ENCODE measurements at regions not wholly inside any gene's neighbourhood (a gene's known extent, or its start where the extent isn't known, plus 50 kb on each side); places are given as distances from the start of the nearest gene placed in this dataset.
"Not testable (repeated sequence)": the region's sequence is repeated elsewhere in the genome, so short reads cannot be mapped to it uniquely, and the experiment has no call there.

DNA sequence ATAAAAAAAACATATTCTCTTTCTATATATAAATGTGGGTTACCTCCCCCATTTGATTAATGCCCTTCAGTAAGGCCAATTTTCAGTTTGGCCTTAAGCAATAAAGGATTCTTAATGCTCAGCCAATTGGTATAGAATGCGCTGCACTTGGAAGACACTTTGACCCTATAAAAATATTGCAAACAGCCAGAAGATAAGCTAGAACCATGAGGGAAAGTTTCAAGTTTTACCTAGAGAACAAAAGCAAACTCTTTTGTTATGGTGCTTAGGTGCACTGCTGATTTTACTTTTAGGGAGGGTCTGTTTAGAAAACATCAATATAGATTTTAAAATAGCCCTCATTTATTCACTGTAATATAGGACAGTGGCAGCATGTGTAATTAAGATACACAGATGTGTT, 251.6 kb upstream of the SLC16A7 start:
- DNase-seq = no peak

- no peak for DNase-seq
These were observed 266.4 kb upstream of the SLC16A7 start for GRCh38 chr12:59329462-59329861.

- DNase-seq = not testable (repeated sequence)
These were observed 267.3 kb upstream of the SLC16A7 start for GRCh38 chr12:59328395-59329075.

DNA sequence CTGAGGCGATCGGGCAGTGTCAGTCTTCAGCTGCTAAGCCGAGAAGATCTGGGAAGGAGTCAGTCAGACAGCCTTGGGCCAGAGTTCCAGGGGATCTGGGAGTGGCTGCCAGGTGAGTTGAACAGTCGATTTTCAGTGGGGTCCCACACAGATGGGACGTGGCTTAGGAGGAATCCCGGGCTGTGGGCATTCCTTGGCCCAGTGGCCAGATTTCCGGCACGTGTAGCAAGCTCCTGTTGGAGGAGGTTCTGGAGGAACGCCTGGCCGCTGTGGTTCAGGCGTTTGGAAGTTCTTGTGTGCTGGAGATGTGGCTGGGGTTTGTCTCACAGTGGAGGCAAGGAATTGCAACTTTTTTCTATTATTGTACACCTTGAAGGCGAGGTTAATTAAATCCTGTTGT, 269.4 kb upstream of the SLC16A7 start:
- not testable (repeated sequence) for DNase-seq

DNA sequence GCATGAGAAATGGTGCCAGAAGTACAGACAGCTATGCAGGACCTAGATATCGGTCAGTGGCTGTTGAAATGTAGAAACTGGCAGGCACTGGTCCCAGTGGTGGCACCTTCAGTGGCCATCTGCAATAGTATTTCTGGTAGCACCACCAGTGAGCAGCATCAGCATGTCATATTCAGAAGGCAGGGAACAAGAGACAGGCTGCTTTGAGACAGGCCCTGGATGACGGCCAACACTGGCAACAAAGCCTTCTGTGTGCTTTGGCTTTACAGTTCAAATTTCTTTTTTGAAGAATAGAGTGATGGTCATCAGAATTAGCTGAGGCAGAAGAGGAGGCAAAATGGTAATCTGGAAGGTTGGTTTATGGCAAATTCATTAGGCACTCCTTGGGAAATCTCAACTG, 273.4 kb upstream of the SLC16A7 start:
- no peak for DNase-seq

DNA sequence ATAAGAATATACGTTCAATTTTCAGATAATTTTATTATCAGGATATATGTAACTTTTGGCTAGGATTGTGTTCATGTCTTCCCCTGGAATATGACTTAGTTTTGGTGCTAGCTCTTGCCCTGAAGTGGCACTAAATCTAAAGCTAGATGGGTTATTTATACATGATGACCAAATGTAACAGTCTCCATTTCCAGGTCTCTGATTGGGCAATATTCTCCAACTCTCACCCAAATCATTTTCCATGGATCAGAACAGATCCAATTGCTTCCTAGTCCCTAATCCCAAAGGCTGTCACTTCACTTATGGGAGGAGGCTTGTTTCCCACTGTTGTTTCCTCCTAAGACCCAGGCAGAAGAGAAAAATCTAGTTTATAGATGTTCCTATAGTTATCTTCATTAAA, 274.6 kb upstream of the SLC16A7 start:
- DNase-seq = no peak

DNA sequence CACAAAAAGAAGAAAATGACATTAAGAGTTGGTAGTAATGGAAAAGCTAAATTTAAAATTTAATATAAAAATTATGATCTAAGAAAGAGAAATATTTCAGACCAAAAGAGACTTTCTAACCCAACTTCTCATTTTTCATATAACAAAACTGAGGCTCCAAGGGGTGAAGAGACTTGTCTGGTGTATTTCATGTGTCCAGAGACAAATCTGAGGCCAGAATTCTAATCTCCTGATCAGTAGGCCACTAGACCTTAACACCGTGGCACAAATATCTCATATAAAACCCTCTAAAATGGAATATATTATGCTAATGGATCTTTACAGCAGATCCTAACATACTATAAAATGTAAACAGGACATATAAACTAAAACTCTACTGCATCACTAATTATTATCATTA, 275.7 kb upstream of the SLC16A7 start:
- no peak for DNase-seq

- no peak for DNase-seq
These were observed 276.9 kb upstream of the SLC16A7 start for GRCh38 chr12:59318940-59319339.

DNA sequence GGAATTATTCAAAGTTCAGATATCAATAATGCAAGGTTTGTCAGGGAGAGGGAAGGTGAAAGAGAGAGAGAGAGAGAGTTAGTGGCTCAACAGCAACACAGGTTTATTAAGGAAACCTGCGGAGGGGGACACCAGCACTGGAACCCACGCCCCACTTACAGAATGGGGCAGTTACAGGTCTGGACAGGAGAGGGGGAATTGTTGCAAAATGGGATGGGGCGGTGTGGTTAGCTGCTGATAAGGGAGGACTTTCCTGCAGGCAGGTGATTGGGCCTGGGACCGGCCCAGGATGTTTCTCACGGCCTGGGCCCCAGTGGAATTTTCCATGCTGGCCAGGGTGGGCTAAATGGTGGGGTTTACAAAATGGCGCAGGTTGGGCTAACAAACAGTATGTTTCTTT, 278.2 kb upstream of the SLC16A7 start:
- DNase-seq = no peak

DNA sequence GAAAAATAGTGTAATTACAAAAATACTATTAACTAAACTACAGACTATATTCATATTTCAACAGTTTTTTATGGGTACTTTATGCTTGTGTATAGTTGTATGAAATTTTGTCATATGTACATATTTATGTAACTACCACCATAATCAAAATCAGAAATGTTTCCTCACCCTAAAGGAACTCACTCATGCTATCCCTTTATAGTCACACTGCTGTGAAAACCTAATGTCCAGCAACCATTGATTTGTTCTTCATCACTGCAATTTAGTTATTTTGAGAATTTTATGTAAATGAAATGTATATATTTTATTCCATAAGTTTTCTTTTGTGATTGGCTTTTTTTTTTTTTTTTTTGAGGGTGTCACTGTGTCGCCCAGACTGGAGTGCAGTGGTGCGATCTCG, 278.9 kb upstream of the SLC16A7 start:
- DNase-seq = no peak

DNA sequence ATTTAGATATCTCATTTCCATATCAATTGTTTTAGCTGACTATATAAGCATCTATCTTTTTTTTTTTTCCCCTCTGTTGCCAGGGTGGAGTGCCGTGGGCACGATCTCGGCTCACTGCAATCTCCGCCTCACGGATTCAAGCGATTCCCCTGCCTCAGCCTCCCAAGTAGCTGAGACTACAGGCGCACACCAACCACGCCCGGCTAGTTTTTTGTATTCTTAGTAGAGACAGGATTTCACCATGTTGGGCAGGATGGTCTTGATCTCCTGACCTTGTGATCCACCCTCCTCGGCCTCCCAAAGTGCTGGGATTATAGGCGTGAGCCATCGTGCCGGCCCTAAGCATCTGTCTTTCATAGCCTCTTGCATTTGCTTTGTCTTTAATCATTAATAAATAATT, 279.5 kb upstream of the SLC16A7 start:
- DNase-seq = not testable (repeated sequence)

DNA sequence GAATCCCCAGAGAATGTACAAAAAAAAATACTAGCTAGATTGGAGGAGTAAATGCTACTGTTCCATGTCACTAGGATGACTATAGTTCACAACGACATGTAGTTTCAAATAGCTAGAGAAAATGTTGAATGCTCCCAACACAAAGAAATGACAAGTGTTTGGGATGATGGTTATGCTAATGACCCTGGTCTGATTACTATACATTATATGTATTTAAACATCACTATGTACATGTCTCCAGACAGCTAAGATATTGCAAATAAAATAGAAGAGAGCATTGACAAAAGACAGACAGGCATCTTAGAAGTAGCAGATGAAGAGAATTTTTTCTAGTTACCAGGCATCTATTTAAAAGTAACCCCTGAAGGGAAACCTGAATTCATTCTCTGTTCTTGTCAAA, 281.6 kb upstream of the SLC16A7 start:
- no peak for DNase-seq

DNA sequence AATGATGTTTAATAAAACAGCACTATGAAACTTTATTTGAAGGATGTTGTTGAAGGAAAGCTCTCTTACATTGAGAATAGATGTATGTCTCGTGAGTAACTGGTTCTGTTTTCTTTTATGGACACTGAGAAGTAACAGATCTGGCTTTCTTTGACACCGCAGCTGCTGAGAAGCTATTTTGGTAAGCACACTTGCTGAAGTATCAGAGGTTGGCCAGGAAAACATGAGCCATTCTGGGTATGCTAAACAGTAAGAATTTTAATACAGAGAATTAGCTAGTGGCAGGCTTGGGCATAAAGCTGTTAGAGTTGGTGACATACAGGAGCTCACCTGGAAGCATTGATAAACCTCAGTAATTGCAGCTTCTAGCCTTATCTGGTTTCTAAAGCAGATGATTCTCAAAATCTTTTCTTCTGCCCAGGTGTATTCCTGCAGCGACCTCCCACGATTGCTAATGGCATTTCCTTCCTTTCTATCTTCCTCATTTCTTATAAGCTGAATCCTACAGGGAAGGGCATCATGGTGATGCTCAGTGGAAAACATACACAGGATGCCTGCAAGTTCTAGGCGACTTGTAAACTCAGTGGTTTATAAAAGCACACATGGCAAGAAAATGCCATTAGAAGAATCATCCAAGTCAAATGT, 291.6 kb upstream of the SLC16A7 start:
- no peak for DNase-seq

DNA sequence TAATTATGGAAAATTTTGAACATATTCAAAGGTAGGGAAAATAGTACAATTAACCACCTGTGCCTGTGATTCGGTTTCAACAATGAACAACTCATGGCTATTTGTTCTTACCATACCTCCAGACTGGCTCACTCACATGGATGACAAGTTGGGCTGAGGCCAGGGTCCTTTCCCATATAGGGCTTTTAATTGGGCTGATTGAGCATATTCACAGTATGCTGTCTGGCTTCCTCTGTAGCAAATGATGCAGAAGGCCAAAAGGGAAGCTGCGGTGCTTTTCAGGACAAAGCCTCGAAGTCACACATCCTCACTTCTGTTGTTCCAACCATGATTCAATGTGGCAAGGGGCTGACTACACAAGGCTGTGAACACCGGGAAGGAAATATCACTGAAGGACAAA, 297.5 kb upstream of the SLC16A7 start:
- DNase-seq = no peak

DNA sequence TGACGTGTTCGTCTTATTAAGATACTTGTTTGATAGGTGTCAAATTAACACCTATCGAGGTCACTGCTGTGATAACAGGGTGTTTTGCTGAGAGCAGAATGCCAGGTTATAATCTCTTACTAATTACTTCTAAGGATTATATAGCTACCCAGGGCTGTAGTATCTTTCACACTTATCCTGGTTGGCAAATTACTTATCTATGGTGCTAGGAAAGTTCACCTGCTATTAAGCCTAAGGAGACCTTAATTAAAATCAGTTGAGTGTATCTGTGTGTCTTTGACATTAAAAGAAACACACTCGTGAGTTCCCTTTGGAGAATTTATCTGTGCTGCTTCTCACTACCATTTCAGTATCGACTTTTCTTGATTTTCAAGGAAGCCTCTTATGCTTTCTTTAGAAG, 301.6 kb upstream of the SLC16A7 start:
- DNase-seq = no peak

- no peak for DNase-seq
These were observed 312.8 kb upstream of the SLC16A7 start for GRCh38 chr12:59282999-59283398.

- DNase-seq = not testable (repeated sequence)
These were observed 322.3 kb upstream of the SLC16A7 start for GRCh38 chr12:59273561-59273960.

DNA sequence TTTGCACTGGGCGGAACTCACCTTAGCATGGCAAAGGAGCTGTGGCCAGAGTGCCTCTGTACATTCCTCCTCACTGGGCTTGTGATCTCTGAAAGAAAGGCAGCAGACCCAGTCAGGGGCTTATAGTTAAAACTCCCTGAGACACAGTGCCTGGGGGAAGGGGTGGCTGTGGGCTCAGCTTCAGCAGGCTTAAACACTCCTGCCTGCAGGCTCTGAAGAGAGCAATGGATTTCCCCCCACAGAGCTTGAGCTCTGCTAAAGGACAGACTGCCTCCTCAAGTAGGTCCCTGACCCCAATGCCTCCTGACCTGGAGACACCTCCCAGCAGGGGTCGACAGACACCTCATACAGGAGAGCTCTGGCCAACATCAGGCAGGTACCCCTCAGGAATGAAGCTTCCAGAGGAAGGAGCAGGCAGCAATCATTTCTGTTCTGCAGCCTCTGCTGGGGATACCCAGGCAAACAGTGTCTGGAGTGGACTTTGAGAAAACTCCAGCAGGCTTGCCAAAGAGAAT, 327.5 kb upstream of the SLC16A7 start:
- no peak for DNase-seq

DNA sequence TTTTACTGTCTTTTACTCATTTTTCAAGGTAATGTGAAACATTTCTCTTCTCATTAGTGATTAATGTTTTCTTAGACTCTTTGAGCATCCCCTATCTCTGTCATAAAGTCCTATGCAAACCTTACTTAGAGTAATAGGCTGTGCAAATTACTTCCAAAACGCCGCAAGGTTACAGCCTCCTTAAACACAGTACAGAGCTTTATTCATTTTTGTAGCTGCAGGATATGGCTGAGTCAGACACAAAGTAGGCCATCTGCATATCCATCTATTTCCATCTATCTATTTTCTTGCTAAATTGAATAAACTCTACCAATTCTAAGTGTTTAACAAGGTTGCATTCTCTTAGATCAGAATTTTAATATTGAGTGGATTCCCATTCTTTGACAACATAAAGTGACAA, 335.6 kb upstream of the SLC16A7 start:
- no peak for DNase-seq

DNA sequence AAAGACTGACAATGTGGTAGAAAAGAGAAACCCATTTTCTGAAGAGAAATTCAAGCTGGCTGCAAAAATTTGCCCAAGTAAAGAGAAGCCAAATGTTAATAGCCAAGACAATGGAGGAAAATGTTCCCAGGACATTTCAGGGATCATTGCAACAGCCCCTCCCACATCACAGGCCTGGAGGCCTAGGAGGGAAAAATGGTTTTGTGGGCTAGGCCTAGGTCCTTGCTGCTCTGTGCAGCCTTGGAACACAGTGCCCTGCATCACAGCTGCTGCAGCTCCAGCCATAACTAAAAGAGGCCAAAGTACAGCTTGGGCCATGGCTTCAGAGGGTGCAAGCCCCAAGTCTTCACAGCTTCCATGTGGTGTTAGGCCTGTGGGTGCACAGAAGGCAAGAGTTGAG, 332.4 kb upstream of the LRIG3 start:
- no peak for DNase-seq

GRCh38 chr12:59250766-59251165, 330.5 kb upstream of the LRIG3 start:
- DNase-seq = no peak

- DNase-seq = no peak
These were observed 319.7 kb upstream of the LRIG3 start for GRCh38 chr12:59240048-59240447.

- DNase-seq = no peak
These were observed 314.1 kb upstream of the LRIG3 start for GRCh38 chr12:59234391-59234790.

- no peak for DNase-seq
These were observed 310.0 kb upstream of the LRIG3 start for GRCh38 chr12:59230334-59230733.

- no peak for DNase-seq
These were observed 298.8 kb upstream of the LRIG3 start for GRCh38 chr12:59219148-59219547.
